ELF-1 (cell line): ENCODE measurements at regions not wholly inside any gene's neighbourhood (a gene's known extent, or its start where the extent isn't known, plus 50 kb on each side); places are given as distances from the start of the nearest gene placed in this dataset.

Experiments
- DNase-seq: peaks from one replicate; pipeline ENCODE4 v3.0.0-alpha.2; 2016; ENCODE audit warnings: low read depth, low spot score

- no peak for DNase-seq
Observed at GRCh38 chr5:130268489-130268888, 364.2 kb downstream of the CHSY3 start.

GRCh38 chr5:130267926-130268325 lies 363.7 kb downstream of the CHSY3 start:
- DNase-seq: no peak

GRCh38 chr5:130260481-130260880 lies 356.2 kb downstream of the CHSY3 start:
- no peak for DNase-seq

GRCh38 chr5:130251931-130252330 lies 347.7 kb downstream of the CHSY3 start:
- no peak for DNase-seq

- DNase-seq: peak; percentile 3
Observed at GRCh38 chr5:130243641-130244040, 339.4 kb downstream of the CHSY3 start.

- DNase-seq: no peak
Observed at GRCh38 chr5:130237721-130238120, 333.5 kb downstream of the CHSY3 start.
